Retinal pigment epithelial cell (primary cell): ENCODE measurements at regions not wholly inside any gene's neighbourhood (a gene's known extent, or its start where the extent isn't known, plus 50 kb on each side); places are given as distances from the start of the nearest gene placed in this dataset.
"Not testable (repeated sequence)": the region's sequence is repeated elsewhere in the genome, so short reads cannot be mapped to it uniquely, and the experiment has no call there.

ENCODE experiments used
- DNase-seq: peaks from one replicate; pipeline ENCODE4 v3.0.0-alpha.2; 2010; ENCODE audit warnings: low read depth
- H3K4me3 ChIP-seq: 2 replicates; pipeline ENCODE4 v1.5.1; 2011; ENCODE audit warnings: mild to moderate bottlenecking, low read length, control low read depth, moderate library complexity
- CTCF ChIP-seq: conservative IDR thresholded peaks from 2 replicates; pipeline ENCODE4 v1.5.1; 2011; ENCODE audit warnings: low read depth, low read length, control low read depth, inconsistent platforms

GRCh38 chr12:88816201-88816600 is 235.9 kb upstream of the KITLG start:
- TF ChIP-seq CTCF: no peak
- DNase-seq: no peak
- no peak overlapping the region for H3K4me3 ChIP-seq

GRCh38 chr12:88814779-88815178 is 234.5 kb upstream of the KITLG start:
- no peak for TF ChIP-seq CTCF
- no peak overlapping the region for H3K4me3 ChIP-seq
- no peak for DNase-seq

GRCh38 chr12:88812610-88813009 is 232.3 kb upstream of the KITLG start:
- H3K4me3 ChIP-seq: no peak overlapping the region
- no peak for DNase-seq
- TF ChIP-seq CTCF: no peak

- no peak for TF ChIP-seq CTCF
- no peak for DNase-seq
- H3K4me3 ChIP-seq: no peak overlapping the region
Observed at GRCh38 chr12:88810806-88811205, 230.5 kb upstream of the KITLG start.

- DNase-seq, H3K4me3 ChIP-seq: not testable (repeated sequence)
Observed at GRCh38 chr12:88809841-88810240, 229.6 kb upstream of the KITLG start.

- no peak for DNase-seq
- no peak for TF ChIP-seq CTCF
- no peak overlapping the region for H3K4me3 ChIP-seq
Observed at GRCh38 chr12:88805692-88806091, 225.4 kb upstream of the KITLG start.

GRCh38 chr12:88805286-88805685 is 225.0 kb upstream of the KITLG start:
- no peak overlapping the region for H3K4me3 ChIP-seq
- TF ChIP-seq CTCF: no peak
- DNase-seq: no peak

- no peak for DNase-seq
- no peak overlapping the region for H3K4me3 ChIP-seq
- no peak for TF ChIP-seq CTCF
Observed at GRCh38 chr12:88802096-88802706, 221.9 kb upstream of the KITLG start.
